GM21390 (cell line): ENCODE measurements at regions not wholly inside any gene's neighbourhood (a gene's known extent, or its start where the extent isn't known, plus 50 kb on each side); places are given as distances from the start of the nearest gene placed in this dataset.

Experiments used
- ATAC-seq: cut with Tn5 transposase; IDR thresholded peaks from one replicate; pipeline ENCODE4 v1.9.1; 2021; ENCODE audit not compliant: unreplicated experiment

GRCh38 chr3:139737682-139738361 lies 60.0 kb upstream of the NMNAT3 start:
- no peak for ATAC-seq

- ATAC-seq: no peak
Observed at GRCh38 chr3:139735191-139735590, 57.4 kb upstream of the NMNAT3 start.

- no peak for ATAC-seq
Observed at GRCh38 chr3:139732729-139733128, 55.0 kb upstream of the NMNAT3 start.

GRCh38 chr3:139729300-139729699 lies 51.5 kb upstream of the NMNAT3 start:
- ATAC-seq: no peak

GRCh38 chr3:139728414-139728813 lies 50.6 kb upstream of the NMNAT3 start:
- no peak for ATAC-seq
